DND-41 (cell line): ENCODE measurements at regions not wholly inside any gene's neighbourhood (a gene's known extent, or its start where the extent isn't known, plus 50 kb on each side); places are given as distances from the start of the nearest gene placed in this dataset.

Experiments used
- CTCF ChIP-seq: IDR thresholded peaks from 2 replicates; pipeline ENCODE4 v1.5.1; 2012; ENCODE audit warnings: borderline replicate concordance, low read length, moderate library complexity, mild to moderate bottlenecking; ENCODE audit not compliant: poor library complexity, severe bottlenecking; ENCODE audit errors: extremely low read depth
- EZH2 ChIP-seq: IDR thresholded peaks from 3 replicates; pipeline ENCODE4 v1.6.1; 2012; ENCODE audit warnings: borderline replicate concordance, low read depth, mild to moderate bottlenecking, moderate library complexity, low read length, inconsistent platforms; ENCODE audit not compliant: severe bottlenecking

- TF ChIP-seq CTCF (no peak), EZH2 (no peak)
These were observed 401.8 kb upstream of the TMPO start for GRCh38 chr12:98113548-98113947.
